Osteoblast (primary cell): ENCODE measurements at regions not wholly inside any gene's neighbourhood (a gene's known extent, or its start where the extent isn't known, plus 50 kb on each side); places are given as distances from the start of the nearest gene placed in this dataset.

Experiments used
- DNase-seq: peaks from one replicate; pipeline ENCODE4 v3.0.0; 2011; ENCODE audit warnings: low spot score, mixed read lengths; ENCODE audit not compliant: insufficient read length; ENCODE audit errors: missing footprints
- H2AFZ ChIP-seq: 2 replicates; pipeline ENCODE4 v1.6.0; 2011; ENCODE audit warnings: mild to moderate bottlenecking, low read length
- H3K27ac ChIP-seq: 2 replicates; pipeline ENCODE4 v1.5.1; 2011; ENCODE audit warnings: mild to moderate bottlenecking, low read depth, low read length, moderate library complexity
- H3K27me3 ChIP-seq: 2 replicates; pipeline ENCODE4 v1.6.0; 2012; ENCODE audit warnings: mild to moderate bottlenecking, control low read depth, inconsistent platforms, low read length, moderate library complexity; ENCODE audit not compliant: insufficient read depth
- H3K36me3 ChIP-seq: 2 replicates; pipeline ENCODE4 v1.5.1; 2011; ENCODE audit warnings: mild to moderate bottlenecking, low read length, control low read depth, moderate library complexity; ENCODE audit not compliant: insufficient read depth
- H3K4me1 ChIP-seq: 2 replicates; pipeline ENCODE4 v1.5.1; 2011; ENCODE audit warnings: mild to moderate bottlenecking, low read length, control low read depth, moderate library complexity; ENCODE audit not compliant: insufficient read depth
- H3K4me2 ChIP-seq: 2 replicates; pipeline ENCODE4 v1.6.0; 2011; ENCODE audit warnings: mild to moderate bottlenecking, low read length; ENCODE audit not compliant: insufficient read depth
- H3K4me3 ChIP-seq: fragments of 200-600 bp; sonication (generic); 3 replicates; pipeline ENCODE4 v1.5.1; 2012; ENCODE audit warnings: mild to moderate bottlenecking, low read length, inconsistent platforms; ENCODE audit not compliant: insufficient read depth
- H3K79me2 ChIP-seq: 2 replicates; pipeline ENCODE4 v1.6.0; 2012; ENCODE audit warnings: mild to moderate bottlenecking, low read length, control low read depth, inconsistent platforms; ENCODE audit not compliant: insufficient read depth
- H3K9me3 ChIP-seq: 2 replicates; pipeline ENCODE4 v1.5.1; 2011; ENCODE audit warnings: low read depth, low read length, control low read depth
- H4K20me1 ChIP-seq: 2 replicates; pipeline ENCODE4 v1.6.0; 2012; ENCODE audit warnings: mild to moderate bottlenecking, low read length, control low read depth; ENCODE audit not compliant: insufficient read depth
- TF ChIP-seq, protein P1 (sequence below): IDR thresholded peaks from 2 replicates; pipeline ENCODE4 v1.5.1; 2011; ENCODE audit warnings: mild to moderate bottlenecking, low read depth, low read length, moderate library complexity; ENCODE audit errors: extremely low read depth

DNA sequence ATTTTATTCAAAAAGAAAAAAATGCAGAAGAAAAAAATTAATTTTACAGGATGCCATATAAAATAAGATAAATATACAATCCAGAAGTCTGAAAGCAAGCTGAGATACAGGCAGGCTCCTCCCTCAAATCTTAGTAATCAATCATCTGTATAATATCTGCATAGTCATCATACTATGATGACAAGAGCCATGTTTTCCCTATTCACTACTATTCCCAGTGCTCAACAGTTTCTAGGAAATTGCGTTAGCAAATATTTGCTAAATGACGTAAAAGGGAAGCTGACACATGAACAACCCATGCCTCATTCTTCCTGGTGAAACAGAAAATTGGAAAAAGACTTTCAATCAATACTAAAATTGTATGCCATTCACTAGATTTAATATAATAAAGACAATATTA is 793.2 kb downstream of the SUCLG1 start:
- H3K4me2 ChIP-seq = no peak overlapping the region
- H3K4me3 ChIP-seq = no peak overlapping the region
- no peaks in the 10 kb centered on the region for H3K27me3 ChIP-seq
- H3K36me3 ChIP-seq = no peaks in the 10 kb centered on the region
- H4K20me1 ChIP-seq = no peaks in the 10 kb centered on the region
- TF ChIP-seq, protein P1, sequence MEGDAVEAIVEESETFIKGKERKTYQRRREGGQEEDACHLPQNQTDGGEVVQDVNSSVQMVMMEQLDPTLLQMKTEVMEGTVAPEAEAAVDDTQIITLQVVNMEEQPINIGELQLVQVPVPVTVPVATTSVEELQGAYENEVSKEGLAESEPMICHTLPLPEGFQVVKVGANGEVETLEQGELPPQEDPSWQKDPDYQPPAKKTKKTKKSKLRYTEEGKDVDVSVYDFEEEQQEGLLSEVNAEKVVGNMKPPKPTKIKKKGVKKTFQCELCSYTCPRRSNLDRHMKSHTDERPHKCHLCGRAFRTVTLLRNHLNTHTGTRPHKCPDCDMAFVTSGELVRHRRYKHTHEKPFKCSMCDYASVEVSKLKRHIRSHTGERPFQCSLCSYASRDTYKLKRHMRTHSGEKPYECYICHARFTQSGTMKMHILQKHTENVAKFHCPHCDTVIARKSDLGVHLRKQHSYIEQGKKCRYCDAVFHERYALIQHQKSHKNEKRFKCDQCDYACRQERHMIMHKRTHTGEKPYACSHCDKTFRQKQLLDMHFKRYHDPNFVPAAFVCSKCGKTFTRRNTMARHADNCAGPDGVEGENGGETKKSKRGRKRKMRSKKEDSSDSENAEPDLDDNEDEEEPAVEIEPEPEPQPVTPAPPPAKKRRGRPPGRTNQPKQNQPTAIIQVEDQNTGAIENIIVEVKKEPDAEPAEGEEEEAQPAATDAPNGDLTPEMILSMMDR = no peak
- peaks cover 4% of the 10 kb centered on the region for H3K9me3 ChIP-seq
- no peaks in the 10 kb centered on the region for H3K79me2 ChIP-seq
- H2AFZ ChIP-seq = no peak overlapping the region
- no peak overlapping the region for H3K27ac ChIP-seq
- H3K4me1 ChIP-seq = no peaks in the 10 kb centered on the region
- no peak for DNase-seq

DNA sequence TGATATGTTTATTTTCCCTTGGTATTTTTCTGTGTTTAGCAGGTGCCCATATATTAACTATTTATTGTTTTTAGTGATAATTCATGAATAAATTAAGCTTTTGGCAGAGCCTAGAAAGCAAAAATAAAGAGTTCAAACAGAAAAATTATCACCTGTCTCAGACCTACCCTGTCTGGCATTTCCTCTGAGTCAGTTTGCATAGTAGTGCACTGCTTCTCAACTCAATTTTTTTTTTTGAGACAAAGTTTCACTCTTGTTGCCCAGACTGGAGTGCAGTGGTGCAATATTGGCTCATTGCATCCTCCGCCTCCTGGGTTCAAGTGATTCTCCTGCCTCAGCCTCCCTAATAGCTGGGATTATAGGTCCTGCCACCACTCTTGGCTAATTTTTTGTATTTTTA is 793.9 kb downstream of the SUCLG1 start:
- no peaks in the 10 kb centered on the region for H3K4me1 ChIP-seq
- no peaks in the 10 kb centered on the region for H4K20me1 ChIP-seq
- H3K36me3 ChIP-seq = no peaks in the 10 kb centered on the region
- H3K27ac ChIP-seq = no peak overlapping the region
- no peaks in the 10 kb centered on the region for H3K27me3 ChIP-seq
- no peak overlapping the region for H3K4me2 ChIP-seq
- H3K9me3 ChIP-seq = peaks cover 4% of the 10 kb centered on the region
- H2AFZ ChIP-seq = no peak overlapping the region
- no peak for DNase-seq
- H3K4me3 ChIP-seq = no peak overlapping the region
- no peaks in the 10 kb centered on the region for H3K79me2 ChIP-seq
- TF ChIP-seq, protein P1 = no peak

DNA sequence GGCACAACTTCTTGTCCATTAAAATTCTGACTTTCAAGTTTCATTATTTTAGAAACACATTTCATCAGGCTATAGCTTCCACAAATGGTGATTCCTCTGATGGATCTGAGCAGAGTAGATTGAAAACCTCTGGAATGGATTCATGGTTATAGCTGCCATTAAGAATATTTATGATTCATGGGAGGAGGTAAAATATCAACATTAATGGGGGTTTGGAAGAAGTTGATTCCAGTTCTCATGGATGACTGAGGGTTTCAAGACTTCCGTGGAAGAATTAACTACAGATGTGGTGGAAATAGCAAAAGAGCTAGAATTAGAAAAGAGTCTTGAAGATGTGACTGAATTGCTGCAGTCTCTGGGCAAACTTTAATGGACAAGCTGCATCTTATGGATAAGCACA is 797.4 kb downstream of the SUCLG1 start:
- no peaks in the 10 kb centered on the region for H3K36me3 ChIP-seq
- no peak overlapping the region for H3K4me2 ChIP-seq
- H3K4me3 ChIP-seq = no peak overlapping the region
- H3K27me3 ChIP-seq = no peaks in the 10 kb centered on the region
- no peaks in the 10 kb centered on the region for H3K9me3 ChIP-seq
- TF ChIP-seq, protein P1 = no peak
- no peaks in the 10 kb centered on the region for H3K4me1 ChIP-seq
- no peaks in the 10 kb centered on the region for H4K20me1 ChIP-seq
- no peaks in the 10 kb centered on the region for H3K79me2 ChIP-seq
- DNase-seq = no peak
- H3K27ac ChIP-seq = no peak overlapping the region
- H2AFZ ChIP-seq = no peak overlapping the region

DNA sequence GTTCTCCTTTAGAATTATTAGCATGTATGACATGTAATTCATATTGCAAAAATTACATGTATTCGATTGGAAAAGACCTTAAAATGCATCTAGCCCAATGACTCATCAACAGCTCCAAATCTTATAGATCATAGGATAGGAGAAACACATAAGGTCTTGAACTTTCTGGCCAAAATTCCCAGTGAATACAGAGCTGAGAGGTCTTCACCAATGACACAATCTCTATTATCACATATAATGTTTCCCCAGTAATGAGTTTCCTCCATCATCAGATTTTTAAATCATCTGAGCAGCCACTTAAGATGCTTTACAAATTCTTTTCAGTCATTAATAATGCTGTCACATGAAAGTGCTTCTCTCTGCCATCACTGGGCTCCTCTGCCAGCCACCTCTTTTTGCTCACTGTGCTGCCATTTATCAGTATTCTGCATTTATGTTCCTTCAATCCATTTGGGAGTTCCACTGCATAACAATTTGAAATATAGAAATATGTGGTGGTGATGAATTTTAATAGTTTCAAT is 804.9 kb downstream of the SUCLG1 start:
- H2AFZ ChIP-seq = no peak overlapping the region
- H3K27me3 ChIP-seq = no peaks in the 10 kb centered on the region
- no peaks in the 10 kb centered on the region for H3K79me2 ChIP-seq
- no peak overlapping the region for H3K4me2 ChIP-seq
- no peak for DNase-seq
- H3K4me3 ChIP-seq = no peak overlapping the region
- no peaks in the 10 kb centered on the region for H3K9me3 ChIP-seq
- H4K20me1 ChIP-seq = no peaks in the 10 kb centered on the region
- no peaks in the 10 kb centered on the region for H3K4me1 ChIP-seq
- no peaks in the 10 kb centered on the region for H3K36me3 ChIP-seq
- TF ChIP-seq, protein P1 = no peak
- no peak overlapping the region for H3K27ac ChIP-seq
